NB4 (cell line): ENCODE measurements at regions not wholly inside any gene's neighbourhood (a gene's known extent, or its start where the extent isn't known, plus 50 kb on each side); places are given as distances from the start of the nearest gene placed in this dataset.

Experiments used
- TF ChIP-seq, protein P1 (sequence below): IDR thresholded peaks from one replicate; pipeline ENCODE4 v1.5.1; 2012; ENCODE audit warnings: low read depth, low read length
- TF ChIP-seq, protein P2 (sequence below): IDR thresholded peaks from 2 replicates; pipeline ENCODE4 v1.6.1; 2011; ENCODE audit warnings: low read depth, low read length

DNA sequence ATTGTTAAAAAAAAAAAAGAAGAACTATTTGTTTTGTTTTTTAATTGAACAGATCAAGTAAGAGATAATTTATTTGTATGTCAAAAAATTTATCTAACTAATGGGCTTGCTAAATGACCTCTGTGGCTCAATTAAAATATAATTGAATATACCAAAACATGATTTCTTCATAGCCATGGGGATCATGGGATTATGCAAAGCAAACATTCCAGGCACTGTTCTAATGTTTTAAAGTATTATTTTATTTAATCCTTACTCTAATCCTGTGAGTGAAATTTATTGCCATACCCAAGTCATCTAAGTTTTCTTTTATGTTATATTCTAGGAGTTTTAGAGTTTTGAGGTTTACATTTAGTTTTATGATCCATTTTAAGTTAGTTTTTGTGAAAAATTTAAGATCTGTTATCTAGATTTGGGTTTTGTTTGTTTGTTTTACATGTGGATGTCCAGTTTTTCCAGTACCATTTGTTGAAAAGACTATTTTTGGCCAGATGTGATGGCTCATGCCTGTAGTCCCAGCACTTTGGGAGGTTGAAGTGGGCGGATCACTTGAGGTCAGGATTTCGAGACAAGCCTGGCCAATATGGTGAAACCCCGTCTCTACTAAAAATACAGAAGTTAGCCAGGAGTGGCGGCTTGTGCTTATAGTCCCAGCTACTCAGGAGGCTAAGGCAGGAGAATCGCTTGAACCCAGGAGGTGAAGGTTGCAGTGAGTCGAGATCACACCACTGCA, 52.3 kb upstream of the CNOT10 start:
- TF ChIP-seq, protein P1, sequence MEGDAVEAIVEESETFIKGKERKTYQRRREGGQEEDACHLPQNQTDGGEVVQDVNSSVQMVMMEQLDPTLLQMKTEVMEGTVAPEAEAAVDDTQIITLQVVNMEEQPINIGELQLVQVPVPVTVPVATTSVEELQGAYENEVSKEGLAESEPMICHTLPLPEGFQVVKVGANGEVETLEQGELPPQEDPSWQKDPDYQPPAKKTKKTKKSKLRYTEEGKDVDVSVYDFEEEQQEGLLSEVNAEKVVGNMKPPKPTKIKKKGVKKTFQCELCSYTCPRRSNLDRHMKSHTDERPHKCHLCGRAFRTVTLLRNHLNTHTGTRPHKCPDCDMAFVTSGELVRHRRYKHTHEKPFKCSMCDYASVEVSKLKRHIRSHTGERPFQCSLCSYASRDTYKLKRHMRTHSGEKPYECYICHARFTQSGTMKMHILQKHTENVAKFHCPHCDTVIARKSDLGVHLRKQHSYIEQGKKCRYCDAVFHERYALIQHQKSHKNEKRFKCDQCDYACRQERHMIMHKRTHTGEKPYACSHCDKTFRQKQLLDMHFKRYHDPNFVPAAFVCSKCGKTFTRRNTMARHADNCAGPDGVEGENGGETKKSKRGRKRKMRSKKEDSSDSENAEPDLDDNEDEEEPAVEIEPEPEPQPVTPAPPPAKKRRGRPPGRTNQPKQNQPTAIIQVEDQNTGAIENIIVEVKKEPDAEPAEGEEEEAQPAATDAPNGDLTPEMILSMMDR, result no peak
- TF ChIP-seq, protein P2, sequence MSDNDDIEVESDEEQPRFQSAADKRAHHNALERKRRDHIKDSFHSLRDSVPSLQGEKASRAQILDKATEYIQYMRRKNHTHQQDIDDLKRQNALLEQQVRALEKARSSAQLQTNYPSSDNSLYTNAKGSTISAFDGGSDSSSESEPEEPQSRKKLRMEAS, result no peak
